HEK293 (cell line): ENCODE measurements at regions not wholly inside any gene's neighbourhood (a gene's known extent, or its start where the extent isn't known, plus 50 kb on each side); places are given as distances from the start of the nearest gene placed in this dataset.

Experiments used
- BCL11A ChIP-seq: fragments of 450-650 bp; formaldehyde crosslinking; IDR thresholded peaks from 2 replicates; pipeline ENCODE4 v1.5.1; 2016; ENCODE audit warnings: low read depth, missing biosample characterization, missing genetic modification characterization
- KLF17 ChIP-seq: fragments of 450-650 bp; formaldehyde crosslinking; IDR thresholded peaks from 2 replicates; pipeline ENCODE4 v1.5.1; 2016; ENCODE audit warnings: missing biosample characterization, missing genetic modification characterization
- PATZ1 ChIP-seq: fragments of 450-650 bp; formaldehyde crosslinking; IDR thresholded peaks from 2 replicates; pipeline ENCODE4 v1.5.1; 2016; ENCODE audit warnings: missing biosample characterization, missing genetic modification characterization
- PBX3 ChIP-seq: sonication (generic); formaldehyde crosslinking; IDR thresholded peaks from 2 replicates; pipeline ENCODE4 v1.8.1; 2022; ENCODE audit warnings: mild to moderate bottlenecking, moderate library complexity, missing genetic modification reagents
- RBAK ChIP-seq: fragments of 450-650 bp; formaldehyde crosslinking; IDR thresholded peaks from 2 replicates; pipeline ENCODE4 v1.5.1; 2016; ENCODE audit warnings: missing biosample characterization, missing genetic modification characterization
- SALL2 ChIP-seq: fragments of 450-650 bp; formaldehyde crosslinking; IDR thresholded peaks from 2 replicates; pipeline ENCODE4 v1.5.0; 2017; ENCODE audit warnings: missing biosample characterization, mild to moderate bottlenecking, missing genetic modification characterization, borderline replicate concordance
- SP2 ChIP-seq: fragments of 450-650 bp; formaldehyde crosslinking; IDR thresholded peaks from 2 replicates; pipeline ENCODE4 v1.5.1; 2016; ENCODE audit warnings: missing biosample characterization, missing genetic modification characterization
- SP7 ChIP-seq: fragments of 450-650 bp; formaldehyde crosslinking; IDR thresholded peaks from 2 replicates; pipeline ENCODE4 v1.5.1; 2016; ENCODE audit warnings: missing biosample characterization, missing genetic modification characterization
- WT1 ChIP-seq: fragments of 450-650 bp; formaldehyde crosslinking; IDR thresholded peaks from 2 replicates; pipeline ENCODE4 v1.5.1; 2016; ENCODE audit warnings: missing biosample characterization, missing genetic modification characterization
- YY2 ChIP-seq: fragments of 450-650 bp; formaldehyde crosslinking; IDR thresholded peaks from 2 replicates; pipeline ENCODE4 v1.5.1; 2016; ENCODE audit warnings: missing biosample characterization, missing genetic modification characterization
- ZBTB17 ChIP-seq: fragments of 450-650 bp; formaldehyde crosslinking; IDR thresholded peaks from 2 replicates; pipeline ENCODE4 v1.5.1; 2016; ENCODE audit warnings: missing biosample characterization, missing genetic modification characterization
- ZBTB20 ChIP-seq: fragments of 450-650 bp; formaldehyde crosslinking; IDR thresholded peaks from 2 replicates; pipeline ENCODE4 v1.5.1; 2016; ENCODE audit warnings: missing biosample characterization, missing genetic modification characterization
- ZBTB21 ChIP-seq: fragments of 450-650 bp; formaldehyde crosslinking; IDR thresholded peaks from 2 replicates; pipeline ENCODE4 v1.5.1; 2017; ENCODE audit warnings: missing biosample characterization, missing genetic modification characterization
- ZBTB26 ChIP-seq: fragments of 450-650 bp; formaldehyde crosslinking; optimal IDR thresholded peaks from 2 replicates; pipeline ENCODE3; 2016; ENCODE audit warnings: missing biosample characterization, mild to moderate bottlenecking, missing genetic modification characterization
- ZFP3 ChIP-seq: fragments of 450-650 bp; formaldehyde crosslinking; IDR thresholded peaks from 2 replicates; pipeline ENCODE4 v1.5.1; 2016; ENCODE audit warnings: low read depth, missing biosample characterization, missing genetic modification characterization
- ZFP37 ChIP-seq: fragments of 450-650 bp; formaldehyde crosslinking; IDR thresholded peaks from 2 replicates; pipeline ENCODE4 v1.5.1; 2016; ENCODE audit warnings: missing biosample characterization, missing genetic modification characterization
- ZFP41 ChIP-seq: fragments of 450-650 bp; formaldehyde crosslinking; IDR thresholded peaks from 2 replicates; pipeline ENCODE4 v1.5.1; 2016; ENCODE audit warnings: missing biosample characterization, missing genetic modification characterization, borderline replicate concordance
- ZNF157 ChIP-seq: fragments of 450-650 bp; formaldehyde crosslinking; IDR thresholded peaks from 2 replicates; pipeline ENCODE4 v1.5.1; 2016; ENCODE audit warnings: missing biosample characterization, missing genetic modification characterization
- ZNF16 ChIP-seq: fragments of 450-650 bp; formaldehyde crosslinking; IDR thresholded peaks from 2 replicates; pipeline ENCODE4 v1.5.1; 2016; ENCODE audit warnings: low read depth, missing biosample characterization, missing genetic modification characterization
- ZNF184 ChIP-seq: fragments of 450-650 bp; IDR thresholded peaks from 2 replicates; pipeline ENCODE4 v1.5.1; 2018; ENCODE audit warnings: missing biosample characterization, mild to moderate bottlenecking, missing genetic modification characterization
- ZNF404 ChIP-seq: fragments of 450-650 bp; formaldehyde crosslinking; IDR thresholded peaks from 2 replicates; pipeline ENCODE4 v1.5.1; 2017; ENCODE audit warnings: missing biosample characterization, missing genetic modification characterization
- ZNF416 ChIP-seq: fragments of 450-650 bp; formaldehyde crosslinking; IDR thresholded peaks from 2 replicates; pipeline ENCODE4 v1.5.1; 2016; ENCODE audit warnings: missing biosample characterization, missing genetic modification characterization
- ZNF423 ChIP-seq: fragments of 450-650 bp; formaldehyde crosslinking; IDR thresholded peaks from 2 replicates; pipeline ENCODE4 v1.5.1; 2016; ENCODE audit warnings: missing biosample characterization, missing genetic modification characterization
- ZNF513 ChIP-seq: fragments of 450-650 bp; IDR thresholded peaks from 2 replicates; pipeline ENCODE4 v1.5.1; 2018; ENCODE audit warnings: missing biosample characterization, missing genetic modification characterization
- ZNF555 ChIP-seq: fragments of 450-650 bp; formaldehyde crosslinking; conservative IDR thresholded peaks from 2 replicates; pipeline ENCODE4 v1.5.1; 2017; ENCODE audit warnings: missing biosample characterization, mild to moderate bottlenecking, missing genetic modification characterization, inconsistent platforms
- ZNF571 ChIP-seq: fragments of 450-650 bp; formaldehyde crosslinking; IDR thresholded peaks from 2 replicates; pipeline ENCODE4 v1.5.0; 2017; ENCODE audit warnings: missing biosample characterization, missing genetic modification characterization
- ZNF596 ChIP-seq: fragments of 450-650 bp; IDR thresholded peaks from 2 replicates; pipeline ENCODE4 v1.5.0; 2018; ENCODE audit warnings: missing biosample characterization, mild to moderate bottlenecking, missing genetic modification characterization, moderate library complexity
- ZNF626 ChIP-seq: fragments of 450-650 bp; sonication (Bioruptor Pico); formaldehyde crosslinking; IDR thresholded peaks from 2 replicates; pipeline ENCODE4 v1.5.1; 2018; ENCODE audit warnings: missing biosample characterization, missing genetic modification characterization, inconsistent platforms
- ZNF629 ChIP-seq: fragments of 450-650 bp; formaldehyde crosslinking; IDR thresholded peaks from 2 replicates; pipeline ENCODE4 v1.5.1; 2017; ENCODE audit warnings: missing biosample characterization, missing genetic modification characterization
- ZNF658 ChIP-seq: fragments of 450-650 bp; formaldehyde crosslinking; IDR thresholded peaks from 2 replicates; pipeline ENCODE4; 2016; ENCODE audit warnings: missing biosample characterization, missing genetic modification characterization
- ZNF660 ChIP-seq: fragments of 450-650 bp; IDR thresholded peaks from 2 replicates; pipeline ENCODE4 v1.5.1; 2018; ENCODE audit warnings: missing biosample characterization, mild to moderate bottlenecking, missing genetic modification characterization
- ZNF707 ChIP-seq: fragments of 450-650 bp; formaldehyde crosslinking; IDR thresholded peaks from 2 replicates; pipeline ENCODE4 v1.5.1; 2016; ENCODE audit warnings: missing biosample characterization, missing genetic modification characterization
- ZNF776 ChIP-seq: fragments of 450-650 bp; formaldehyde crosslinking; IDR thresholded peaks from 2 replicates; pipeline ENCODE4 v1.5.0; 2017; ENCODE audit warnings: missing biosample characterization, missing genetic modification characterization, borderline replicate concordance
- ZSCAN4 ChIP-seq: fragments of 450-650 bp; formaldehyde crosslinking; IDR thresholded peaks from 2 replicates; pipeline ENCODE4 v1.5.1; 2017; ENCODE audit warnings: missing biosample characterization, missing genetic modification characterization

- TF ChIP-seq ZFP41: no peak
- no peak for TF ChIP-seq ZFP3 (tag by site-specific recombination)
- TF ChIP-seq ZNF416: no peak
- TF ChIP-seq ZNF629 (tag by site-specific recombination): peak; percentile 95
- TF ChIP-seq ZNF423 (tag by site-specific recombination): no peak
- no peak for TF ChIP-seq ZNF404 (tag by site-specific recombination)
- no peak for TF ChIP-seq ZBTB26 (tag by site-specific recombination)
- no peak for TF ChIP-seq RBAK
- TF ChIP-seq SP2 (tag by site-specific recombination): no peak
- TF ChIP-seq SALL2 (tag by site-specific recombination): no peak
- TF ChIP-seq ZNF707: no peak
- no peak for TF ChIP-seq ZNF157 (tag by site-specific recombination)
- no peak for TF ChIP-seq YY2 (tag by site-specific recombination)
- peak; percentile 65 for TF ChIP-seq ZBTB21 (tag by site-specific recombination)
- no peak for TF ChIP-seq ZNF776 (tag by site-specific recombination)
- no peak for TF ChIP-seq PBX3 (CRISPR knock-in tag)
- TF ChIP-seq ZNF660 (tag by site-specific recombination): peak; percentile 94
- peak; percentile 86; the same call in 1 of the 2 replicates for TF ChIP-seq BCL11A (tag by site-specific recombination)
- no peak for TF ChIP-seq ZNF596 (tag by site-specific recombination)
- no peak for TF ChIP-seq ZNF626 (tag by site-specific recombination)
- no peak for TF ChIP-seq ZNF571 (tag by site-specific recombination)
- TF ChIP-seq SP7 (tag by site-specific recombination): peak; percentile 93
- no peak for TF ChIP-seq ZNF658 (tag by site-specific recombination)
- no peak for TF ChIP-seq ZNF555 (tag by site-specific recombination)
- peak; percentile 28; the same call in 1 of the 2 replicates for TF ChIP-seq ZSCAN4 (tag by site-specific recombination)
- peak; percentile 37; the same call in 1 of the 2 replicates for TF ChIP-seq PATZ1
- TF ChIP-seq ZNF184 (tag by site-specific recombination): no peak; the same call in 1 of the 2 replicates
- TF ChIP-seq KLF17 (tag by site-specific recombination): peak; percentile 49; the same call in 1 of the 2 replicates
- 0 out of 2 replicates have a peak, but pooled peaks have one; percentile 18 for TF ChIP-seq ZFP37 (tag by site-specific recombination)
- TF ChIP-seq WT1 (tag by site-specific recombination): peak; percentile 32; the same call in 1 of the 2 replicates
- TF ChIP-seq ZBTB17 (tag by site-specific recombination): peak; percentile 98
- no peak for TF ChIP-seq ZNF16 (tag by site-specific recombination)
- peak; percentile 48 for TF ChIP-seq ZBTB20 (tag by site-specific recombination)
- no peak for TF ChIP-seq ZNF513 (tag by site-specific recombination)
Observed at GRCh38 chr12:65631621-65632111, 192.6 kb upstream of the HMGA2 start (continued).
